ENCODE measurements at regions not wholly inside any gene's neighbourhood (a gene's known extent, or its start where the extent isn't known, plus 50 kb on each side); places are given as distances from the start of the nearest gene placed in this dataset.

DNA sequence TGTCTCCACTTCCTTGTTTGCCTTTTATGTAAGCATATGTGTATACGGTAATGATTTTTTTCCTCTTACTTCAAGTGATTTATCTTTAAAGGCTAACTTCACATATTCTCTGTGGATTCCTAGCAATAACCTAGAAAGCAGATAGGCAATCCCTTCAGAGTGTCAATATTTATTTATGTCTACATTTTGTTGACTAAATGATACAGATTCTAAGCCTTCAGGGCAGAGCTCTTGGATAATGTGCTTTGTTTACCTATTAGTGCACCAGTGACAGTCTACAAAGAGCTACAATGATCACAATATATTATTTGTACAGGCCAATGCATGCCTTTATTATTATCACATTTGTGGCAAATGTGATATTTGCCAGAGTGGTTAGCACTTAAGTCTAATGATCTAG, 406.2 kb downstream of the EFNB2 start:
- no peak for DNase-seq (ENCODE audit: low spot score)

- no peak for DNase-seq (ENCODE audit: low spot score)
These were observed 413.2 kb downstream of the EFNB2 start for GRCh38 chr13:106122234-106122633.

GRCh38 chr13:106121173-106121754, 414.2 kb downstream of the EFNB2 start:
- no peak for DNase-seq (ENCODE audit: low spot score)

DNA sequence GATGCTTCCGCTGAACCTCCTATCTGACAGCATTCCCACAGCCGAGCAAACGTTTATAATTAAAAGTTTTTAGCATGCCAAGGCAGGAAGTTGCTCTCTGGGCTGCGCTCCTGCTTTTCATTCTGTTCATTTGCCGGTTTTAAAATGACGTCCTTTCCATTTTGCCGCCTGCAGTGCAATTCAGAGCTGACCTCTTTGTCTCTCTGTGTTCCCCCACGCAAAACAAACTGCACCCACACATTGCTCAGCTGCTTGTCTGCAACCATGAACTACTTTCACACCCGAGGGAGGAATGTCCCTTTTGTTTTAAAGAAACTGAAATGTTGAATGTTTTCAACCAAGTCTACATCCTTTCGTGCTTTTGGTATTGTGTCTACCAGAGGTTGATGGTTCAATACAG, 416.5 kb downstream of the EFNB2 start:
- DNase-seq (ENCODE audit: low spot score): peak; percentile 12

DNA sequence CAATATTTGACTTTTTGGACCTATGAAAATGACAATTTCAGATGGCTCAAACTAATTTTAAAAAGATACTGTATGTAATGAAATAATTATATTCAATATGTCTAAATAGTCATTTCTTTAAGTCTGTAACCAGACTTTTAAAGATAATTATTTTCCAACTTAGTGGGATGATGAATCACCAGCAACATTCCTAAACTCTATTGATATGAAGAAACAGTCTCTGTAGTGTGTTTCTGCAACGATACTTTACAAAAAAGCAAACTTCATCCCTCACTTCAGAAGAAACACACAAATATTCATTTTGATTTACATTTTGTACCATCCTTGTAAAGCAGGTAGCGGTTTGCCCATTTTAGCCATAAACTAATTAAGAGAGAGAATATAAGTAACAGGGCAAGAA, 417.4 kb downstream of the EFNB2 start:
- DNase-seq (ENCODE audit: low spot score): no peak

DNA sequence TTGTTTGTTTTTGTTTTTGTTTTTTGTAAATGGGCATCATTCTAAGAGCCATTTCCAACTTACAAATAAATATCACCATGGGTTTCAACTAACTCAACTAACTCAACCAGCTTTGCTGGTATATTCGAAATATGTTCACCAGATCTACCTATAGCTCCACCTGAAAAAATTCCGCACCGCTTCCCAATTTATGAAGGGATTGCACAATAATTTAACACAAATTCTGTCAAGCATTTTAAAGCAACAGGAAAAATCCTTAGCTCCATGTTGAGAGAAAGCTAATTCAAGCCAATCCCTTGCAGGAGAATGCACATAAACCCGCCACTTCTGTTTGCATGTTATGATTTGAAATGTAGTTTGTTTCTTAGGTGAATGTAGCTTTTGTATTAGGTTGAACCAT, 417.8 kb downstream of the EFNB2 start:
- DNase-seq (ENCODE audit: low spot score): no peak

DNA sequence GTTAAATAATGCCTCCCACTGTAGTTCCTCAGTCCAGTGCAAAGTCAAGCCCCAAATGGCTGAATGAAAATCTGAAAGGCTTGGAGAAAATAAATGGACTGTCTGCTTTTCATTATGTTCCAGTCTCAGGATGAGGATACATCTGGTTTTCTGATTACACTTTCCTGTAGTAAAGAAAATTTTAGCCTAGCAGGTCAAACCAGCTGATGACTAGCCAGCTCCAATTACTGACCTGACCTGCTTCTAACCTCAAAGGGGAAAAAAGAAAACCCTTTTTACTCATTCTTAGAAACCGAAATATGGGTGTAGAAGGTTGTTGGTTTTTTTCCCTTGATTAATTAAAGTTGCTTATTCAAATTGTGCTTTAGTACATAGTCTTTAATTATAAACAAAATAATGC, 418.4 kb downstream of the EFNB2 start:
- DNase-seq (ENCODE audit: low spot score): no peak

GRCh38 chr13:106115081-106115480, 420.4 kb downstream of the EFNB2 start:
- DNase-seq (ENCODE audit: low spot score): no peak

- no peak for DNase-seq (ENCODE audit: low spot score)
These were observed 421.7 kb downstream of the EFNB2 start for GRCh38 chr13:106113796-106114195.

GRCh38 chr13:106112191-106112590, 423.3 kb downstream of the EFNB2 start:
- DNase-seq (ENCODE audit: low spot score): no peak

DNA sequence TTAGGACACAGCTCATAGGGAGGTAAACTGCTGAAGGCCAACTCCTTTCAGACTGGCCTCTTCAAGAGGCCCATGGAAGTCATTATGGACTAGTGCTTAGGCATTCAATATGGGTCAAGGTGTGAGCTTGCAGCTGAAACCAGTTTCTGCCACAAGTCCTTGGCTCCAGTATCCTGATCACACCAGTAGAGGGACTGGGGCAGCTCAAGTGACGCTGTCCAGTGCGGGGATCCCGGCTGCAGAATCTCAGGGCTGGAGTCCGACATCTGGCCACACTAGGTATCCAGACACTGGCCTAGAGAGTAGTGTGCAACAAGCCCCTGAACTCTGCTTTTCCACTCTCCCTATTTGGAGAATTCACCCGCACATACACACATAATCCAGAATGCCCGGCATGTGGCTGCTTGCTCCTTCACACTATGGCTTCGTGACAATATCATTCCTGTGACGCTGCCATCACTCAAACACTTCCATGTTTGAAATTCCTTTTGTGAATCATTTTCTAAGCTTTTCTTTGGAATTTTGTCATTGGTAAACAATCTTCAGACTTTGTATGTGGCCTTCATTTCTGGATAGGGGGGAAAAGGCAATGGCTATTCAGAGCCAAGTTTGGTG, 425.1 kb downstream of the EFNB2 start:
- no peak for DNase-seq (ENCODE audit: low spot score)

GRCh38 chr13:106109391-106109791, 426.1 kb downstream of the EFNB2 start:
- DNase-seq (ENCODE audit: low spot score): no peak

DNA sequence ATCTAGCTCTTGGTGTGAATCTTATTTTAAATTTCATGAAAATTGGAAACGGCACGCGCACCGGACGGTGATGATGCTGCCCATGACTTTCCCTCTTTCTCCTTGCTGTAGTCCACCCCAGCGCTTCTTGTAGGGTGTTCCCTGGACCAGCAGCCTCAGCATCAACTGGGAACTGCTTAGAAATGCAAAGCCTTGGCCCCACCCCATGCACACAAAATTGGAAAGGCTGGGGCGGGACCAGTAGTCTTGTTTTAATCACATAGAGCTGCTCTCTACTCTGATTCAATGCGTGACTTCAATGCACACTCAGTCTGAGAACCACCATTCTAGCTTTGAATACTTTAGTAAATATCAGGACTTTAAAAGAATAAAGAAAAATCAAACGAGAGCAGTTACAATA, 427.1 kb downstream of the EFNB2 start:
- no peak for DNase-seq (ENCODE audit: low spot score)

DNA sequence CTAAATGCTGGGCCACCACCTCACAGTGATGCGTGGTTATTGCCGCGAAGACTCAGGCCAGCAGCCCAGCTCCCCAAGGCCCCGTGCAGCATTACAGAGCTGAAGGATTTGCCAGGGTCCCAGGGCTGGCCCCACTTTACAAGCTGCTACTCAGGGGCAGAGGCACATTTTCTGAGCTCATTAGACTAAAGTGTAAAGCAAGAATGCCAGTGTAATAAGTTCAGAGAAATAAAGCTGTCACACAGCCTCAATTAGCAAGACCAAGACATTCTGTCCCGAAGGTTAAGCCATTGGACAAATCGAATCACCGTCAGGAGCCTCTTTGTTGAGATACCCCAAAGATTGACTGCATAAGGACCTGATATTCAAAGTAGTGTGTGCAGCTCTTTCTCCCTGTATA, 428.4 kb downstream of the EFNB2 start:
- DNase-seq (ENCODE audit: low spot score): no peak

DNA sequence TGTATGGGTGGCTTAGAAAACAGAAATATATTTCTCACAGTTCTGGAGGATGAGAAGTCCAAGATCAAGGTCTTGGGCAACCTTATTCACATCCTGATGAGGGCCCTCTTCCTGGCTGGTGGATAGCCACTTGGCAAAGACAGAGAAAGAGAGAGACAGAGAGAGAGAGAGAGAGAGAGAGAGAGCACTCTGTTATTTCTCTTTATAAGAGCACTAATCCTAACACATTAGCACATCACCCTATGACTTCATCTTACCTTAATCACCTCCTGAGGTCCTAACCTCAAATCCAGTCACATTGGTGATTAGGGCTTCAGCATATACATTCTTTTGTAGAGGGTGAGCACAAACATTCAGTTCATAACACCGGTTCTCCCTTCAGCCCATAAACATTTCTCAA, 430.3 kb downstream of the EFNB2 start:
- no peak for DNase-seq (ENCODE audit: low spot score)

DNA sequence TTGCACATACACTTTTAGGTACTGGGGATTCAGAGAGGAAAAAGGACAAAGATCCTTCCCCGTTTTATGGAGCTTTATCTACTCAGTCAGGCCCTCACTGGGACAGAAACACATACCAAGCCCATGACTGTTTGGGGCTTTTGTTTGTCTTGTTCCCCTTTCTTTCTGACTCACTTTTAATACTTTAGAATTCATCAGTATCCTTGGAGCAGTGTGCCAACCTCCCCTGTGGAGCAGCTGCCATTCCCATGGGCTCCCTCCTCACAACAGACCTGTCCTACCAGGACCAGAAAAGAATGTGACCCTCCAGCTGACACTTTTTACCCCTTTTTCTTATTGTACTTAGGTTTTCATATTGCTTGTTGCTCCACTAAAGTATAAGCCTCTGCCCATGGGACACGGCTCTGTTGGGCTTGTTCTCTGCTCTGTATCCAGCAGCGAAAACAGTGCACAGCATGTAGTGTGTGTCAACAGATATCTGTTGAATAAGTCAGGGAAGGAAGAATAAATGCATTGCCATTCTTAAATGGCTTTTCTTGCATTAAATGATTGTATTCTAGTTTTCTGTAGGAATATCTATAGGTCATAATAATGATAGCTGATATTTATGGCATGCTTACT, 431.1 kb downstream of the EFNB2 start:
- no peak for DNase-seq (ENCODE audit: low spot score)

- DNase-seq (ENCODE audit: low spot score): no peak
These were observed 431.7 kb downstream of the EFNB2 start for GRCh38 chr13:106103779-106104178.

GRCh38 chr13:106102786-106103185, 432.7 kb downstream of the EFNB2 start:
- no peak for DNase-seq (ENCODE audit: low spot score)

DNA sequence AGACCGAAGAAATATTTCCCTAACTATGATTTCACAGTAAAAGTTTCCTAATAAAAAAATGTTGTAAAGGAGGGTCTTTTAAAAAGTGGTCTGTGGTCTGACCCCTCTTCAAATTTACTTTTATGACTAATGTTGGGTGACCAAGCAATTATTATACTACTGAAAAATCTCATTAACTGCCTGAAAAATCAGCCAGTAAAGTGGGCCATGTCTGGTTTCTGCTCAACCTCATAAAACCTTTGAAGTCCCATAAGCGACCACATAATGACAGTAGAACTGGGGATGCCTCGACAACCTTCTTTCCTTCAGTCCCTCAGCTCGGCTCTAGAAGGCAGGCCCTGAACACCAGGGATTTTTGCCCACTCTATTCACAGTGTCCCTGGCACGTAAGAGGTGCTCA, 434.3 kb downstream of the EFNB2 start:
- DNase-seq (ENCODE audit: low spot score): no peak

- no peak for DNase-seq (ENCODE audit: low spot score)
These were observed 435.1 kb downstream of the EFNB2 start for GRCh38 chr13:106100171-106100919.

GRCh38 chr13:106099765-106100164, 435.7 kb downstream of the EFNB2 start:
- no peak for DNase-seq (ENCODE audit: low spot score)

DNA sequence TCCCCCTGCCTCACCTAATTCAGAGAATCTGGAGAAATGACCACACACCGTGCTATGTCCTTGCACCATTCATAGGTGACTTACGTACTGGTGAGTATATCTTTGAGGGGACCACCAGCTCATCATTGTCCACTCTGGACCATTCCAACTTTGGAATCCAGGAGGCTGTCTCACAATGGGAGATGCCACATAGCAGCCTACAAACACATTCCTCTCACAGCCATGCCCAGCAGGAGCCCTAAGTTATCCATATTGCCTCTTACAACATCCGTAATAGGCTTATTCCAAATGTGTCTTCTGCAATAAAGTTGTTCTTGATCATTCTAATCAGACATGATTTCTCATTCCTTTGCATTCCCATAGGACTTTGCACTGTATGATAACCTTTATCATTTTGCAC, 436.7 kb downstream of the EFNB2 start:
- no peak for DNase-seq (ENCODE audit: low spot score)

DNA sequence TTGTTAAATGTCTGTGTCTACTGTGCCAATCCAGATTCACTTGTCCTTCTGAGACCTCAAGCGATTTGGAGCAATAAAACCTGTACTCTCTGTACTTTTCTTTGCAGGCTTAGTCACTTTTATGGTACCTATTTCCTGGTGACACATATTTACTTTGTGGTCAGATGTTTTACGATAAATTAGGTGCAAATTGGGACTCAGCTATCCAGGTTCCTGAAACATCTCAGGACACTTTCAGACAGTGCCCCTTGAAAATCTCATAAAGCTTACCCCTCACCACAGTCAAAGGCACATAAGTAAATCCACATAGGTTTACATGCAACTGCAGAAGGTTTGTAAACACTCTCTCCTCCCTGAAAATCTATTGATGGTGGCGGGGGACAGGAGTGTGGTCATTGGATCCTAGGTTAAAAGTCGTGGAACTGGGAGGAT, 438.8 kb downstream of the EFNB2 start:
- DNase-seq (ENCODE audit: low spot score): no peak
